ENCODE measurements at regions not wholly inside any gene's neighbourhood (a gene's known extent, or its start where the extent isn't known, plus 50 kb on each side); places are given as distances from the start of the nearest gene placed in this dataset.

DNA sequence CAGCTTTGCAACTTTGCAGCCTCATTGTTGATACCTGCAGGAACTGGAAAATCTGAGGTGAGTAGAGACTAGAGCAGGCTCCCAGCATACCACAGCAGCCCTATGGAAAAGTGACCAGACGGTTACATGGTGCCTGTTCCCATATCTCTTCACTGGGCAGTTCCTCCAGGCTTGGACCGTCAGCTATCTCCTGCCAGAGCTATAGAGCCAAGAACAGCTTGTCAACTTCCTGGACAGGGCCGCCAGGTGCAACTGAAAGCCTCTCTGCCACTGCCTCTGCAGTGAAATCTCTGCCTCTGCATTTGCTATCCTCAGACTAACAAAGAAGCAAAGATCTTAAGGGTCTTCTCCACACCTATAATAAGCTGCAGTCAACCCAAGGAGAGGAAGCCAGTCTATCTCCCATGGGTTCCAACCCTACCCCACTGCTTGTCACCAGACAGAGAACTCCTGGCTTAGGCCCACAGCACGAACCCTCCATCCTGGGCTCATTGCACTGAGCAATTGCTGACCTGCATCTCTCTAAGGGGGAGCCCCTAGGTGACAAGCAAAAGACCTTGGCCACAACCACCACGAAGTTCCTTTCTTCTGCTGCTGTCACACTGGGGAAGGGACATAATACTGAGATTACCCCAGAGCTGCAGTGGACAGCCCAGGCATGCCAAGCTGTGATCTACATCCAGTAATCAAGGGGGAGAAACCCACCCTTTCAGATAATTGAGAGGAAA lies 60.1 kb upstream of the KHDRBS2 start:
- in situ Hi-C loops (cut with MboI): no loop called here

More for the DNA sequence above, 60.1 kb upstream of the KHDRBS2 start:
- intact Hi-C loops (cut with micrococcal nuclease): no loop called here
- Histone ChIP-seq H3K27me3 (ENCODE audit: control insufficient read depth in 2 of 2, insufficient read depth in 2 of 2, low read length in 2 of 2) (no peaks in the 10 kb centered on the region), H3K9ac (ENCODE audit: insufficient read depth in 1 of 2, low read depth in 2 of 2, low read length in 2 of 2) (no peak overlapping the region), H3K4me3 (no peak overlapping the region), H4K20me1 (replicated peaks; ENCODE audit: control insufficient read depth, insufficient read depth, low read length) (no peaks in the 10 kb centered on the region), H3K4me2 (ENCODE audit: insufficient read depth, low read length) (no peak overlapping the region), H3K36me3 (ENCODE audit: control insufficient read depth, insufficient read depth, low read length) (no peaks in the 10 kb centered on the region), H2AFZ (ENCODE audit: low read depth, low read length) (no peak overlapping the region), H3K27ac (ENCODE audit: extremely low read depth, low read depth, low read length) (no peak overlapping the region), H3K79me2 (ENCODE audit: control insufficient read depth, insufficient read depth, low read length) (no peaks in the 10 kb centered on the region), H3K9me3 (replicated peaks; ENCODE audit: control insufficient read depth, insufficient read depth, low read depth, low read length) (no peaks in the 10 kb centered on the region), H3K4me1 (replicated peaks in 1 of 2; ENCODE audit: control insufficient read depth in 2 of 2, insufficient read depth in 2 of 2, low read length in 2 of 2) (no peaks in the 10 kb centered on the region), H3K9me1 (ENCODE audit: control insufficient read depth, insufficient read depth, low read length) (no peaks in the 10 kb centered on the region)
- ATAC-seq: no peak
- DNase-seq (ENCODE audit: extremely low read depth in 1 of 4, low spot score in 3 of 4): no peak
- no TSS peak for BruUV-seq (replicated peaks)
- POLR2A ChIA-PET: no interaction called here
- no peak for TF ChIP-seq BCL6 (CRISPR knock-in tag; IDR thresholded peaks at IDR 0.05)
- TF ChIP-seq, protein P1, sequence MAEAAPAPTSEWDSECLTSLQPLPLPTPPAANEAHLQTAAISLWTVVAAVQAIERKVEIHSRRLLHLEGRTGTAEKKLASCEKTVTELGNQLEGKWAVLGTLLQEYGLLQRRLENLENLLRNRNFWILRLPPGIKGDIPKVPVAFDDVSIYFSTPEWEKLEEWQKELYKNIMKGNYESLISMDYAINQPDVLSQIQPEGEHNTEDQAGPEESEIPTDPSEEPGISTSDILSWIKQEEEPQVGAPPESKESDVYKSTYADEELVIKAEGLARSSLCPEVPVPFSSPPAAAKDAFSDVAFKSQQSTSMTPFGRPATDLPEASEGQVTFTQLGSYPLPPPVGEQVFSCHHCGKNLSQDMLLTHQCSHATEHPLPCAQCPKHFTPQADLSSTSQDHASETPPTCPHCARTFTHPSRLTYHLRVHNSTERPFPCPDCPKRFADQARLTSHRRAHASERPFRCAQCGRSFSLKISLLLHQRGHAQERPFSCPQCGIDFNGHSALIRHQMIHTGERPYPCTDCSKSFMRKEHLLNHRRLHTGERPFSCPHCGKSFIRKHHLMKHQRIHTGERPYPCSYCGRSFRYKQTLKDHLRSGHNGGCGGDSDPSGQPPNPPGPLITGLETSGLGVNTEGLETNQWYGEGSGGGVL (CRISPR knock-in tag; IDR thresholded peaks at IDR 0.05): no peak
- no peak for TF ChIP-seq DIDO1 (tag; IDR thresholded peaks at IDR 0.05; ENCODE audit: low read depth)
- TF ChIP-seq DNMT1 (IDR thresholded peaks at IDR 0.05): no peak
- TF ChIP-seq ZNF124 (CRISPR knock-in tag; IDR thresholded peaks at IDR 0.05): no peak
- no peak for TF ChIP-seq MCM5 (IDR thresholded peaks at IDR 0.05; ENCODE audit: low read depth)
- TF ChIP-seq ZNF253 (CRISPR knock-in tag; conservative IDR thresholded peaks at IDR 0.05): no peak
- no peak for TF ChIP-seq ZNF3 (CRISPR knock-in tag; IDR thresholded peaks at IDR 0.05)
- 0% methylated on average over 5 of the region's 5 CpGs for WGBS (ENCODE audit: insufficient coverage, low coverage, missing lambda C conversion rate)
- FAIRE-seq: no peak
- CTCF ChIA-PET (ENCODE audit: low intra/inter-chr PET ratio): no interaction called here

All from K562 (cell line).